IMR-90 (cell line): ENCODE measurements at regions not wholly inside any gene's neighbourhood (a gene's known extent, or its start where the extent isn't known, plus 50 kb on each side); places are given as distances from the start of the nearest gene placed in this dataset.

Experiments used
- ATAC-seq: fragments of 200-7000 bp; cut with Tn5 transposase; 2 replicates; pipeline ENCODE4 v1.9.1; 2020; ENCODE audit warnings: low read depth, mild to moderate bottlenecking, moderate library complexity
- BruUV-seq: library from RNA; stranded (reverse); fragments of 400-500 nt; replicated peaks from 2 replicates; lab custom pipeline; 2021; lab: Mats Ljungman, UMichigan
- CTCF ChIA-PET: fragments of 300-600 bp; formaldehyde crosslinking; extraction: SDS; loops from one replicate; lab custom pipeline; 2021; ENCODE audit warnings: antibody characterized with exemption; lab: Yijun Ruan, JAX
- POLR2A ChIA-PET: fragments of 300-600 bp; sonication (Branson Sonifier 250); formaldehyde crosslinking; loops from one replicate; lab custom pipeline; 2022; ENCODE audit warnings: antibody characterized with exemption; ENCODE audit not compliant: unreplicated experiment; lab: Charles Lee
- DNase-seq: peaks from one replicate; pipeline ENCODE4 v3.0.0; 2013
- H2AFZ ChIP-seq: replicated peaks from 2 replicates; pipeline ENCODE3; 2013; ENCODE audit warnings: low read length, mild to moderate bottlenecking; ENCODE audit not compliant: poor library complexity
- H2AK5ac ChIP-seq: 2 replicates; pipeline ENCODE4 v1.6.1; 2013; ENCODE audit warnings: low read depth, low read length, inconsistent platforms
- H2AK9ac ChIP-seq: replicated peaks from 2 replicates; pipeline ENCODE3; 2013; ENCODE audit warnings: mild to moderate bottlenecking, low read depth, low read length, moderate library complexity; ENCODE audit not compliant: poor library complexity
- H2BK120ac ChIP-seq: 2 replicates; pipeline ENCODE4 v1.6.1; 2013; ENCODE audit warnings: low read depth, low read length, inconsistent platforms
- H2BK15ac ChIP-seq: 3 replicates; pipeline ENCODE4 v1.6.1; 2013; ENCODE audit warnings: low read depth, low read length, inconsistent platforms
- H2BK20ac ChIP-seq: 2 replicates; pipeline ENCODE4 v1.6.1; 2013; ENCODE audit warnings: low read depth, mild to moderate bottlenecking, inconsistent platforms, low read length, moderate library complexity
- H2BK5ac ChIP-seq: 2 replicates; pipeline ENCODE4 v1.6.1; 2013; ENCODE audit warnings: mild to moderate bottlenecking, low read depth, low read length, inconsistent platforms; ENCODE audit not compliant: poor library complexity, severe bottlenecking
- H3K14ac ChIP-seq: replicated peaks from 2 replicates; pipeline ENCODE4 v1.6.1; 2013; ENCODE audit warnings: low read depth, low read length, inconsistent platforms
- H3K18ac ChIP-seq: 2 replicates; pipeline ENCODE4 v1.6.1; 2013; ENCODE audit warnings: low read depth, low read length, control low read depth
- H3K23ac ChIP-seq: 2 replicates; pipeline ENCODE4 v1.6.1; 2013; ENCODE audit warnings: low read depth, low read length, inconsistent platforms
- H3K27ac ChIP-seq: 2 replicates; pipeline ENCODE4 v1.5.1; 2013; ENCODE audit warnings: mild to moderate bottlenecking, control low read depth, low read length; ENCODE audit not compliant: insufficient read depth
- H3K27me3 ChIP-seq: 2 replicates; pipeline ENCODE4 v1.6.1; 2013; ENCODE audit warnings: low read length; ENCODE audit not compliant: control insufficient read depth, insufficient read depth
- H3K36me3 ChIP-seq: 2 replicates; pipeline ENCODE4 v1.6.1; 2013; ENCODE audit warnings: low read length, mixed read lengths; ENCODE audit not compliant: control insufficient read depth, insufficient read depth
- H3K4ac ChIP-seq: 2 replicates; pipeline ENCODE4 v1.6.1; 2013; ENCODE audit warnings: low read depth, low read length, inconsistent platforms
- H3K4me1 ChIP-seq: 2 replicates; pipeline ENCODE4 v1.6.1; 2013; ENCODE audit warnings: low read length, mixed read lengths; ENCODE audit not compliant: control insufficient read depth, insufficient read depth
- H3K4me2 ChIP-seq: 2 replicates; pipeline ENCODE4 v1.6.1; 2013; ENCODE audit warnings: low read depth, mild to moderate bottlenecking, control low read depth, low read length, moderate library complexity
- H3K4me3 ChIP-seq: 2 replicates; pipeline ENCODE4 v1.5.1; 2013; ENCODE audit warnings: low read depth, mild to moderate bottlenecking, control low read depth, low read length, moderate library complexity; ENCODE audit not compliant: insufficient read depth
- H3K56ac ChIP-seq: 2 replicates; pipeline ENCODE4 v1.6.1; 2013; ENCODE audit warnings: low read length, inconsistent platforms; ENCODE audit not compliant: insufficient read depth; ENCODE audit errors: extremely low read depth
- H3K79me1 ChIP-seq, 2 experiments: 2 replicates each; pipeline ENCODE4 v1.6.1; 2013; ENCODE audit warnings: low read length in 2 of 2, inconsistent platforms in 1 of 2, low read depth in 1 of 2
- H3K9ac ChIP-seq: 2 replicates; pipeline ENCODE4 v1.6.1; 2013; ENCODE audit warnings: low read depth, low read length, control low read depth
- H3K9me1 ChIP-seq: 2 replicates; pipeline ENCODE4 v1.6.1; 2013; ENCODE audit warnings: low read length, inconsistent platforms; ENCODE audit not compliant: insufficient read depth
- H3K9me3 ChIP-seq: 2 replicates; pipeline ENCODE4 v1.6.1; 2013; ENCODE audit warnings: low read length; ENCODE audit not compliant: control insufficient read depth, insufficient read depth
- H4K20me1 ChIP-seq: 2 replicates; pipeline ENCODE4 v1.6.1; 2013; ENCODE audit warnings: low read length, inconsistent platforms; ENCODE audit not compliant: insufficient read depth
- H4K5ac ChIP-seq: 2 replicates; pipeline ENCODE4 v1.6.1; 2013; ENCODE audit warnings: mild to moderate bottlenecking, low read depth, low read length, control low read depth
- H4K8ac ChIP-seq, 2 experiments: 2 replicates each; pipeline ENCODE4 v1.6.1; 2013; ENCODE audit warnings: low read depth in 2 of 2, low read length in 2 of 2, control low read depth in 1 of 2, inconsistent platforms in 1 of 2
- H4K91ac ChIP-seq: 2 replicates; pipeline ENCODE4 v1.6.1; 2013; ENCODE audit warnings: low read depth, low read length, inconsistent platforms; ENCODE audit not compliant: insufficient read depth
- BHLHE40 ChIP-seq: fragments of 150-350 bp; IDR thresholded peaks from 2 replicates; pipeline ENCODE4 v1.6.1; 2016; ENCODE audit warnings: mild to moderate bottlenecking, low read depth, low read length
- CEBPB ChIP-seq: IDR thresholded peaks from 2 replicates; pipeline ENCODE4 v1.6.1; 2012; ENCODE audit warnings: low read depth, low read length, improper control_type of control experiment
- FOS ChIP-seq: fragments of 150-350 bp; IDR thresholded peaks from 2 replicates; pipeline ENCODE4 v1.6.1; 2016; ENCODE audit warnings: low read depth, low read length
- MAFK ChIP-seq: IDR thresholded peaks from 2 replicates; pipeline ENCODE4 v1.6.1; 2012; ENCODE audit warnings: low read depth, low read length, improper control_type of control experiment
- MAZ ChIP-seq: IDR thresholded peaks from 2 replicates; pipeline ENCODE4 v1.6.1; 2012; ENCODE audit warnings: low read depth, mild to moderate bottlenecking, low read length, improper control_type of control experiment, moderate library complexity, borderline replicate concordance
- MXI1 ChIP-seq: IDR thresholded peaks from 2 replicates; pipeline ENCODE4 v1.6.1; 2012; ENCODE audit warnings: low read depth, mild to moderate bottlenecking, low read length, moderate library complexity, borderline replicate concordance
- NFE2L2 ChIP-seq: fragments of 150-350 bp; IDR thresholded peaks from 2 replicates; pipeline ENCODE4 v1.6.1; 2016; ENCODE audit warnings: low read depth, mild to moderate bottlenecking, low read length
- POLR2A ChIP-seq: IDR thresholded peaks from 2 replicates; pipeline ENCODE4 v1.6.1; 2012; ENCODE audit warnings: mild to moderate bottlenecking, low read depth, low read length
- RAD21 ChIP-seq: IDR thresholded peaks from 2 replicates; pipeline ENCODE4 v1.6.1; 2012; ENCODE audit warnings: low read length, improper control_type of control experiment
- RCOR1 ChIP-seq: IDR thresholded peaks from 2 replicates; pipeline ENCODE4 v1.6.1; 2012; ENCODE audit warnings: mild to moderate bottlenecking, low read length, improper control_type of control experiment; ENCODE audit not compliant: insufficient replicate concordance
- RFX5 ChIP-seq: IDR thresholded peaks from 2 replicates; pipeline ENCODE4 v1.8.0; 2012; ENCODE audit warnings: low read depth, mild to moderate bottlenecking, low read length, moderate library complexity
- SMC3 ChIP-seq: fragments of 150-350 bp; IDR thresholded peaks from 2 replicates; pipeline ENCODE4 v1.6.1; 2016; ENCODE audit warnings: low read depth, mild to moderate bottlenecking, antibody characterized with exemption, low read length, moderate library complexity
- WGBS, 2 experiments: methylation state at CpG; one replicate each; pipeline versions ENCODE4 v1.1.5 to v1.1.7; 2013; ENCODE audit warnings: missing lambda C conversion rate in 2 of 2; ENCODE audit not compliant: insufficient read length in 1 of 2; ENCODE audit errors: extremely low coverage in 2 of 2; 5-methylcytosine and 5-hydroxymethylcytosine counted together
- dilution Hi-C: fragments of 300-500 bp; cut with HindIII; formaldehyde crosslinking; loops from one replicate; pipeline ENCODE4 v1.14.3; 2018; ENCODE audit warnings: low sequenced_read_pairs; ENCODE audit not compliant: unreplicated experiment
- in situ Hi-C: fragments of 300-500 bp; cut with MboI; formaldehyde crosslinking; loops from 3 replicates; pipeline ENCODE4 v1.14.3; 2019; ENCODE audit warnings: low sequenced_read_pairs, inconsistent platforms, mixed read lengths
- intact Hi-C: fragments of 100-400 bp; cut with micrococcal nuclease; formaldehyde crosslinking; loops from 2 replicates; pipeline ENCODE4 v1.10.0; 2022
- TF ChIP-seq, protein P1 (sequence below): conservative IDR thresholded peaks from 2 replicates; pipeline ENCODE4 v1.5.1; 2012; ENCODE audit warnings: mild to moderate bottlenecking, low read depth, low read length, improper control_type of control experiment
- TF ChIP-seq, protein P2 (sequence below): fragments of 150-350 bp; IDR thresholded peaks from 2 replicates; pipeline ENCODE4 v1.6.1; 2016; ENCODE audit warnings: low read depth, mild to moderate bottlenecking, low read length, moderate library complexity, borderline replicate concordance

GRCh38 chr15:98276018-98276417, 315.5 kb downstream of the ARRDC4 start:
- H3K4me1 ChIP-seq: no peaks in the 10 kb centered on the region
- no peaks in the 10 kb centered on the region for H3K36me3 ChIP-seq
- H4K91ac ChIP-seq: no peak overlapping the region
- WGBS, 2 experiments: 57% methylated on average over 1 of the region's 3 CpGs; no CpG with 5 or more reads in 1 of the 2 experiments
- no peak overlapping the region for H3K9ac ChIP-seq
- H2AK9ac ChIP-seq: no peak overlapping the region
- intact Hi-C loops: no loop called here
- H2BK120ac ChIP-seq: no peak overlapping the region
- no peak overlapping the region for H3K23ac ChIP-seq
- CTCF ChIA-PET: no interaction called here
- no peaks in the 10 kb centered on the region for H3K27me3 ChIP-seq
- no peak for DNase-seq
- no peaks in the 10 kb centered on the region for H3K79me1 ChIP-seq
- no peak overlapping the region for H2BK15ac ChIP-seq
- no peak overlapping the region for H3K4me2 ChIP-seq
- peaks cover 13% of the 10 kb centered on the region for H3K9me3 ChIP-seq
- no TSS peak for BruUV-seq
- no peak overlapping the region for H3K4ac ChIP-seq
- H3K27ac ChIP-seq: no peak overlapping the region
- H3K56ac ChIP-seq: no peak overlapping the region
- H3K18ac ChIP-seq: no peak overlapping the region
- no peak overlapping the region for H2AK5ac ChIP-seq
- no peak overlapping the region for H2BK20ac ChIP-seq
- in situ Hi-C loops: no loop called here
- H3K14ac ChIP-seq: no peak overlapping the region
- dilution Hi-C loops: no loop called here
- POLR2A ChIA-PET: no interaction called here
- H3K9me1 ChIP-seq: no peaks in the 10 kb centered on the region
- H4K8ac ChIP-seq: no peak overlapping the region
- H4K5ac ChIP-seq: no peak overlapping the region
- no peak overlapping the region for H3K4me3 ChIP-seq
- no peak for ATAC-seq
- TF ChIP-seq CEBPB (no peak), SMC3 (no peak), BHLHE40 (no peak), RCOR1 (no peak), POLR2A (no peak), MAFK (no peak), MXI1 (no peak), RAD21 (no peak), MAZ (no peak), NFE2L2 (no peak), RFX5 (no peak), FOS (no peak)
- TF ChIP-seq, protein P1, sequence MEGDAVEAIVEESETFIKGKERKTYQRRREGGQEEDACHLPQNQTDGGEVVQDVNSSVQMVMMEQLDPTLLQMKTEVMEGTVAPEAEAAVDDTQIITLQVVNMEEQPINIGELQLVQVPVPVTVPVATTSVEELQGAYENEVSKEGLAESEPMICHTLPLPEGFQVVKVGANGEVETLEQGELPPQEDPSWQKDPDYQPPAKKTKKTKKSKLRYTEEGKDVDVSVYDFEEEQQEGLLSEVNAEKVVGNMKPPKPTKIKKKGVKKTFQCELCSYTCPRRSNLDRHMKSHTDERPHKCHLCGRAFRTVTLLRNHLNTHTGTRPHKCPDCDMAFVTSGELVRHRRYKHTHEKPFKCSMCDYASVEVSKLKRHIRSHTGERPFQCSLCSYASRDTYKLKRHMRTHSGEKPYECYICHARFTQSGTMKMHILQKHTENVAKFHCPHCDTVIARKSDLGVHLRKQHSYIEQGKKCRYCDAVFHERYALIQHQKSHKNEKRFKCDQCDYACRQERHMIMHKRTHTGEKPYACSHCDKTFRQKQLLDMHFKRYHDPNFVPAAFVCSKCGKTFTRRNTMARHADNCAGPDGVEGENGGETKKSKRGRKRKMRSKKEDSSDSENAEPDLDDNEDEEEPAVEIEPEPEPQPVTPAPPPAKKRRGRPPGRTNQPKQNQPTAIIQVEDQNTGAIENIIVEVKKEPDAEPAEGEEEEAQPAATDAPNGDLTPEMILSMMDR: no peak
- TF ChIP-seq, protein P2, sequence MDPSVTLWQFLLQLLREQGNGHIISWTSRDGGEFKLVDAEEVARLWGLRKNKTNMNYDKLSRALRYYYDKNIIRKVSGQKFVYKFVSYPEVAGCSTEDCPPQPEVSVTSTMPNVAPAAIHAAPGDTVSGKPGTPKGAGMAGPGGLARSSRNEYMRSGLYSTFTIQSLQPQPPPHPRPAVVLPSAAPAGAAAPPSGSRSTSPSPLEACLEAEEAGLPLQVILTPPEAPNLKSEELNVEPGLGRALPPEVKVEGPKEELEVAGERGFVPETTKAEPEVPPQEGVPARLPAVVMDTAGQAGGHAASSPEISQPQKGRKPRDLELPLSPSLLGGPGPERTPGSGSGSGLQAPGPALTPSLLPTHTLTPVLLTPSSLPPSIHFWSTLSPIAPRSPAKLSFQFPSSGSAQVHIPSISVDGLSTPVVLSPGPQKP: no peak
- no peaks in the 10 kb centered on the region for H4K20me1 ChIP-seq
- H2AFZ ChIP-seq: no peak overlapping the region
- H2BK5ac ChIP-seq: no peak overlapping the region
